Calu3 (cell line): ENCODE measurements at regions not wholly inside any gene's neighbourhood (a gene's known extent, or its start where the extent isn't known, plus 50 kb on each side); places are given as distances from the start of the nearest gene placed in this dataset.

Experiments
- BruUV-seq: library from RNA; stranded (reverse); fragments of 400-500 nt; replicated peaks from 2 replicates; lab custom pipeline; 2021; lab: Mats Ljungman, UMichigan
- CTCF ChIA-PET: fragments of 300-600 bp; sonication (Branson Sonifier 250); formaldehyde crosslinking; loops from one replicate; lab custom pipeline; 2022; ENCODE audit warnings: antibody characterized with exemption; lab: Charles Lee
- DNase-seq: peaks from one replicate; pipeline ENCODE4 v3.0.0; 2022
- H3K27ac Mint-ChIP-seq: one replicate; pipeline ENCODE4 v1.8.0; 2022; ENCODE audit warnings: mixed read lengths; ENCODE audit not compliant: unreplicated experiment
- H3K27me3 Mint-ChIP-seq: one replicate; pipeline ENCODE4 v1.8.0; 2022; ENCODE audit warnings: mixed read lengths; ENCODE audit not compliant: unreplicated experiment
- H3K36me3 Mint-ChIP-seq: one replicate; pipeline ENCODE4 v1.8.0; 2022; ENCODE audit warnings: mild to moderate bottlenecking, moderate library complexity, mixed read lengths; ENCODE audit not compliant: insufficient read depth, unreplicated experiment
- H3K4me1 Mint-ChIP-seq: one replicate; pipeline ENCODE4 v1.8.0; 2022; ENCODE audit warnings: mild to moderate bottlenecking, low read depth, mixed read lengths; ENCODE audit not compliant: unreplicated experiment
- H3K4me3 Mint-ChIP-seq: one replicate; pipeline ENCODE4 v1.8.0; 2022; ENCODE audit warnings: mild to moderate bottlenecking, low read depth, moderate library complexity, mixed read lengths; ENCODE audit not compliant: unreplicated experiment
- H3K9me3 Mint-ChIP-seq: one replicate; pipeline ENCODE4 v1.8.0; 2022; ENCODE audit warnings: low read depth, mixed read lengths; ENCODE audit not compliant: unreplicated experiment
- intact Hi-C: fragments of 100-400 bp; cut with micrococcal nuclease; formaldehyde crosslinking; loops from one replicate; pipeline ENCODE4 v1.10.0; 2022; ENCODE audit not compliant: unreplicated experiment
- TF ChIP-seq, protein P1 (sequence below): fragments of 200-600 bp; IDR thresholded peaks from one replicate; pipeline ENCODE4 v1.8.0; 2022; ENCODE audit warnings: antibody characterized with exemption; ENCODE audit not compliant: unreplicated experiment

GRCh38 chr5:39800042-39800601 is 375.3 kb upstream of the DAB2 start:
- Mint-ChIP-seq H3K27me3 (no peaks in the 10 kb centered on the region), H3K36me3 (no peaks in the 10 kb centered on the region), H3K9me3 (no peaks in the 10 kb centered on the region), H3K27ac (no peak overlapping the region), H3K4me3 (no peak overlapping the region), H3K4me1 (no peaks in the 10 kb centered on the region)
- intact Hi-C loops, result no loop called here
- no peak for DNase-seq
- CTCF ChIA-PET, result no interaction called here
- TF ChIP-seq, protein P1, sequence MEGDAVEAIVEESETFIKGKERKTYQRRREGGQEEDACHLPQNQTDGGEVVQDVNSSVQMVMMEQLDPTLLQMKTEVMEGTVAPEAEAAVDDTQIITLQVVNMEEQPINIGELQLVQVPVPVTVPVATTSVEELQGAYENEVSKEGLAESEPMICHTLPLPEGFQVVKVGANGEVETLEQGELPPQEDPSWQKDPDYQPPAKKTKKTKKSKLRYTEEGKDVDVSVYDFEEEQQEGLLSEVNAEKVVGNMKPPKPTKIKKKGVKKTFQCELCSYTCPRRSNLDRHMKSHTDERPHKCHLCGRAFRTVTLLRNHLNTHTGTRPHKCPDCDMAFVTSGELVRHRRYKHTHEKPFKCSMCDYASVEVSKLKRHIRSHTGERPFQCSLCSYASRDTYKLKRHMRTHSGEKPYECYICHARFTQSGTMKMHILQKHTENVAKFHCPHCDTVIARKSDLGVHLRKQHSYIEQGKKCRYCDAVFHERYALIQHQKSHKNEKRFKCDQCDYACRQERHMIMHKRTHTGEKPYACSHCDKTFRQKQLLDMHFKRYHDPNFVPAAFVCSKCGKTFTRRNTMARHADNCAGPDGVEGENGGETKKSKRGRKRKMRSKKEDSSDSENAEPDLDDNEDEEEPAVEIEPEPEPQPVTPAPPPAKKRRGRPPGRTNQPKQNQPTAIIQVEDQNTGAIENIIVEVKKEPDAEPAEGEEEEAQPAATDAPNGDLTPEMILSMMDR, result no peak
- BruUV-seq, result no TSS peak

DNA sequence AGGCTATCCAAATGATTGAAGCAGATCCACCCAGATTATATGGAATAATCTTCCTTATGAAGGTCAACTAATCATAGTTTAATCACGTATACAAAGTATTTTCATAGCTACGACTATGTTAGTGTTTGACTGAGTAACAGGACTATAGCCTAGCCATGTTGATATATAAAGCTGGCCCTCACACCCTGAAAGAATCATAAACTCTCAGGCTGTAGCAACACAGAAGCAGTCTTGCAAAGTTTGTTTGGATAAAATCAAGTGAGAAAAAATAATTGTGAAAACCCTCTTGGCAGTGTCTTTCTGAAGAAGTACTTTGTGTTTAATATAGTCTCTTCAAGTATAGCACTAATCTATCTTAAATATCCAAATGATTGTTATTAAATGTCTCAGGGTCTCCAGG is 374.5 kb upstream of the DAB2 start:
- no TSS peak for BruUV-seq
- CTCF ChIA-PET, result no interaction called here

DNA sequence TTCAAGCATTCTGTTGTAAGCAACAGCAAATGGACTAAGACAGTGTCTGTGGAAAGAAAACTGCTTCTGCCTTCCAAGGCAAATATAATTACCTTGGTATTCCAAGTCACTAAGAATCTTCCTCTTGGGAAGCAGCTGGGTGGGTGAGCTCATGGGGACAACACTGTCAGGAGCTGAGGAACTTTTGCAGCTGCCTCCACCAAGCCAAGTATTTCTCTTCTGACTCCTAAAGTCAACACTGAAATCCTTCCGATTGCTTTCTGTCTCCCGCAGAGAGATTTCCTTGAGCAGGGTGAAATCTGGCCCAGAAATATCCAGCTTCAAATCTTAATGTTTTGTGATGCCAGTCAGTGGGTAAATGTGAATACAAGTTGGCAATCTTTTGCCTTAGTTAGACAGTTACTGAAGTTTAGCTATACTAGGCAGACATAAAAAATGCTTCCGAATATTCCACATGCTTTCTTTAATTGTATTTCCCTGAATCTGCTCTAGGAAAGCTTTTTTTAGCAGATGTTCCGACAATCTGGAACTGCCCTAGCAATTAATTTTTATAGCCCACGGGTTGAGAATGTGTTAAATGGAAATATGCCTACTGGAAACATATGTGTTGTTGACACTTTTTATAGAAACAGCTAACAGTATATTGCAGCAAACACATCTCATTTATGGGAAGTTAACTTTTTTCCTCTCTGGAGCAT is 369.9 kb upstream of the DAB2 start:
- TF ChIP-seq, protein P1, result no peak
- intact Hi-C loops, result no loop called here
- H3K27me3 Mint-ChIP-seq, result no peaks in the 10 kb centered on the region
- H3K27ac Mint-ChIP-seq, result no peak overlapping the region
- H3K4me1 Mint-ChIP-seq, result no peaks in the 10 kb centered on the region
- no peak overlapping the region for H3K4me3 Mint-ChIP-seq
- BruUV-seq, result no TSS peak
- CTCF ChIA-PET, result no interaction called here
- no peak for DNase-seq
- no peaks in the 10 kb centered on the region for H3K9me3 Mint-ChIP-seq
- no peaks in the 10 kb centered on the region for H3K36me3 Mint-ChIP-seq

More for the DNA sequence above, 374.5 kb upstream of the DAB2 start:
- H3K36me3 Mint-ChIP-seq, result no peaks in the 10 kb centered on the region
- no peaks in the 10 kb centered on the region for H3K27me3 Mint-ChIP-seq
- H3K4me1 Mint-ChIP-seq, result no peaks in the 10 kb centered on the region
- H3K9me3 Mint-ChIP-seq, result no peaks in the 10 kb centered on the region
- H3K27ac Mint-ChIP-seq, result no peak overlapping the region
- no peak for DNase-seq
- intact Hi-C loops, result no loop called here
- H3K4me3 Mint-ChIP-seq, result no peak overlapping the region
- TF ChIP-seq, protein P1, result no peak

- no peaks in the 10 kb centered on the region for H3K27me3 Mint-ChIP-seq
- H3K27ac Mint-ChIP-seq, result no peak overlapping the region
- no peak for DNase-seq
- H3K4me3 Mint-ChIP-seq, result no peak overlapping the region
- H3K36me3 Mint-ChIP-seq, result no peaks in the 10 kb centered on the region
- CTCF ChIA-PET, result no interaction called here
- BruUV-seq, result no TSS peak
- TF ChIP-seq, protein P1, result no peak
- no peaks in the 10 kb centered on the region for H3K4me1 Mint-ChIP-seq
- no peaks in the 10 kb centered on the region for H3K9me3 Mint-ChIP-seq
- intact Hi-C loops, result no loop called here
These were observed 360.6 kb upstream of the DAB2 start for GRCh38 chr5:39785410-39785809.
